Suppressor macrophage (primary cell): ENCODE measurements at regions not wholly inside any gene's neighbourhood (a gene's known extent, or its start where the extent isn't known, plus 50 kb on each side); places are given as distances from the start of the nearest gene placed in this dataset.

Source experiments
- DNase-seq, 4 experiments: peaks; one replicate each; pipeline ENCODE4 v3.0.0-alpha.2; 2020 to 2022

DNA sequence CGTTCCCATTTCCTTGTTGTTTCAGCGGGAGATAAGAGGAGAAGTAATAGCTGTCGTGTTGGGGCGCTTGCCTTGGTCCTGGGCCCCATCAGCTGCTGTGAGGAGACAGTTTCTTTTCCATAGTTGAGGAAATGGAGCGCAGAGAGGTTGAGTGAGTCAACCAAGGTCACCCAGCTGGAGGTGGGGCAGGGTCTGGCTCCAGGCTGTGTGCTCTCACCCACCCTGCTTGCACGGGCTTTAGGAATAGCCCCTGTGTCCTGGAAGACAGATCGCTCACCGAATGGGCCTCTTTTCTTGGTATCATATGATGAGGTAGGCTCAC is 165.7 kb upstream of the RTL1 start:
- DNase-seq: no peak

DNA sequence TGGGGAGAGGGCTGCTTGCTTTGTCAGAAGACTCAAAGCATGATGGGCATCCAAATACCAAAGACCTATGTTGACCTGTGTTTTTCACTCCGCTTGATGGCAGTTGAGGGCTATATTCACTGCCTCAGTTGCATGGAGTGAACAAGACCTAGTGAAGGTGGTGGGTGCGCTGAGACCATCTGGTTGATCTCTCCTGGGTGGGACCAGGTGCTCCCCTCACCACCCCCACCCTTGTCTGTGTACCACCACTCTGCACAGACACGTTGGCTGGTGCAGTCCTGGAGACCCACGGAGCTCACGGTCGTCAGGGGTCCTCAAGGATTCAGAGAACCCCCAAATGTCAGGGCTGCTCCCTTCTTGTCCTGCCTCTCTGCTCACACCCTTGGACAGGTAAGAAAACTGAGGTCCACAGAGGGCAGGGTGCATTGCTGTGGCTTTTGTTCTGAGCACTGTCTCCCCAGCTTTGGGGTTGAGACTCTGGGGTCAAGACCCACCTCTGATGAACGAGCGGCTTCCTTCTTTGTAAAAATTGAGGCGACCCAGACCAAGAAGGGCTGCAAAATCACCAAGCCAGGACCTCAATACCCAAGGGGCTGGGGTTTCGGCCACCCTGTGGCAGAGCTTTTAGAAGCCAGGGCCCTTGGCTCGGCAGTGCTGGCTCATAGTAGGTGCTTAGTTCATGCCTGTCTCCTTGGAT is 166.3 kb upstream of the RTL1 start:
- DNase-seq: no peak

DNA sequence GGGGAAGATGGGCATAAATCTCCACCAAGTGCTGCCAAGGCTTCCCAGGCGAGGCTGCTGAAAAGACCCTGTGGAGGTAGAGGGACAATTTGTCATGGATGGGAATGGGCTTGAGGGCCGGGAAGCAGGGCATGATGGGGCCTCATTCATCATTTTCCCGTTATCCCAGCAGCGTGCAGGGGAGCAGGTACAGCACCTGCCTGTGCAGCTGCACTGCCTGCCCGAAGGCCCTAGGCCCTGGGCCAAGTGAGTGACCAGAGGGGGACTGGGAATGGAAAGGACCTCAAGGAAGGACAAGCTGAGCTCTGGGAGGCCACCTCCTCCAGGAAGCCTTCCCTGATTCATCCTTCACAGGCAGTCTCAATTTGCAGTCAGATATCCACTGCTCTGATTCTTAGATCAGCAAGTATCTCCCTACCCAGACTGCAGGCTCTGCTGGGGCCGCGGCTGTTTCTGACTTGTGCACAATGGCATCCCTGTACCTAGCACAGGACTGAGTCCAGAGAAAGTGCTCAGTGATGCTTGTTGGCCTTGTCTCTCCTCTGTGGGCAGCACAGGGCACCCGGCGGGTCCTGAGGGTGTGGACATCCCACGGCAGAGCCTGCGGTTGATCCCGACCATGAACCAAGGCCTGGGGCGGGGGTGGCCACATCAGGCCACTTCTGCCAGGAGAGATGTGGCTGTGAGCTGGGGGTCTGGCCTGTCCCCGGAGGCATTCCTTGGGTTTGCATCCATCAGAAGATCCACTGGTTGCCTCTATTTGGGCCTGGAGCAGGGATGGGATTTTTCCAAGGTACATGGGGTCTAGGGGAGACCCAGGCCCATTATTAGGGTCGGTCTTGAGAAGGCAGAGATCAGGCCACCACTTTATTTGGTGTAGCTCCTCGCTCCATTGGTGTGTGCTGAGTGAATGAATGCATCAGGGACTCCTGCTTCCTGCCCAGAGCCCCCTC is 167.3 kb upstream of the RTL1 start:
- DNase-seq: no peak

DNA sequence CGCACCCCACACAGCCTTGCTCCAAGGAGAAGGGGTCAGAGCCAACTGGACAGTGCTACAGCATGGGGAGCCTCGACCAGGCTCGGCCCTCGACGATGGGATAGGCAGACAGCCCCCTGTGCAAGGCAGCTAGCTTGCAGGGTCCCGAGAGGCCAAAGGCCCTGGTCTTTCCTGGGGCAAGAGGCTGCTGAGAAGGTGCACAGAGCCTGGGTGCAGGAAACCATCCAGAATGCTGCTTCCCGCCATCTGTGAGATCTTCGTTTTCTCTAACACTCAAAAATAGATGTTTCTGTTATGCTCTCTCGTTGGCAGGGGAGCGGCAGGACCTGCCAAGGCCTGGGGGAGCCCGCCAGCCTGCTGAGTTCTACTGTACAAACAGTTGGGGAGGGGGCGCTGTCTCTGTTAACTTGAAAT is 168.0 kb upstream of the RTL1 start:
- DNase-seq: no peak

DNA sequence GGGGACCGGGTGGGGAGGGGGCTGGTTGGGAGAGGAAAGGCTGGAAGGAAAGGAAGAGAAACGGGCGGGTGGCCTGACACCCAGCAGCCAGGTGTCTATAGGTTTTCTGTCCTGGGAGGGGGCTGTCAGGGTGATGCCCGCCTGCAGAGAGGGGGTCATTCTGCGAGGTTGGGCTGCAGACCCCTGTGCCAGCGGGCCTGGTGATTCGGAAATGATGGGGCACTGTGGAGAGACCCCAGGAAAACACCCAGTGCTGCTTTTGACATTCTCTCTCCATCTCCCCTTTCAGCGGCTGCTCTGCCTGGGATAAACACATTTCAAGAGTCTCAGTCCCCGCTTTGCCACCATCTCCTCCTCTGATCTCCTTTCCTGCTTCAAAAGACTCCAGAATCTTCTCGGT is 168.5 kb upstream of the RTL1 start:
- DNase-seq: no peak

DNA sequence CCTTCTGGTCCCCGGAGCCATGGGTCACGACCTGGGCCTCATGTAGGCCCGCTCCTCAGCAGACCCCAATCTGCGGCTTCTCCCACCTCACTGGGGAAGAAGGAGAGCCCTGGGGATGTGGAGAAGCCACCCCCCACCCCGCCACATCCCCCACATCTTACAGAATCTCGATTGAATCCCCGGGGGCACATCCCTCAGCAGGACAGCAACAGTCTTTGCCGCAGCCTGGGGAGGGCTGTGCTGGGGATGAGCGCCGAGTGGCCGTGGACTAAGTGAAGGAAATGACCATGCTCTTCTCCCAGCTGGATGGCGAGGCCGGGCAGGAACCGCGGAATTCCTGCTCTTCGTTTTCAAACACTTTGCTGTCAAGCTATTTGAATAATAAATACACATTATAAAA is 169.0 kb upstream of the RTL1 start:
- DNase-seq: no peak

DNA sequence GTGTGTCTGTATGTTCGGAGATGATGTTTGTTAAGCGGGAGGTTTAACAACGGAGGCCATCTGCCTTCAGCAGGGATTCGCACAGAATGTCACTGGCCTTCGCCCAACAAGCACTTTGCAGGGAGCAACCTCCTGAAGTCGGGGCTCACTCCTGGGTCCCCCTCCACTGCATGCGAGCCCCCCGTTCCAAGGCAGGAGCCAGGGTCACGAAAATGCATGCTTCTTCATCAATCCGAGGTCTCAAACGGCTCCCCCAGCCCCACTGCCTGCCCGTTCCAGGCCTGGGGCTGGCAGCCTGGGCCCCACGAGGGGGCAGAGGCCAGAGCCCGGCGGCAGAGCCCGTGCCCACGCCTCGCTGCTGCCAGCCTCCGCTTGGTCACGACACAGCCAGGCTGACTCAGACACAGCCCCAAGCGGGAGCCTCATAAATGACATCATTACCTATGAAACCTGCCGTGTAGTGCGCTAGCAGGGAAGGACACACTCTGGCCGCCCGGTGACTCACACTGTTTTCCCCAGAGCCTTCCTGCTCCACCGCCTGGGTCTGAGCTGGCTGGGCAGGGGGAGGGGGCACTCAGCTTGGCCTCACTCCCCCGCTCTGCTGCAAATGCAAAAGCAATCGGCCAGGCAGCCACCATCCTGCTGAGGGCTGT is 169.5 kb upstream of the RTL1 start:
- DNase-seq: peak; percentile 29 to 63 (median 48)

DNA sequence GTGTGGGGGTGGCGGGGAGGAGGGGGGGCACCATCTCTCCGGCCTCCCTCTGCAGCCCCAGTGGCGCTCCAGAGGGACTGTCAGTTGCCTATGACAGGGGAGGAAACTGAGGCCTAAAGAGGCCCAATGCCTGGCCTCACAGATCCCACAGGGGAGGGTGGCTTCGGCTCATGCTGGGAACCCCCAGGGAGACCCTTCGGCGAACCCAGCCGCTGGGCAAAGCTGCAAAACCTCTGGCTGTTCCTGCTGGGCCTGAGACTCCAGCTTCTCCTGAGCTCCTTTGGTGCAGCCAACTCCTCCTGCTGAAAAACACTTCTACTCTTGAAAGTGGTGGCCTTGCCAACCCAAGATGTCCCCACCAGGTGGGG is 170.1 kb upstream of the RTL1 start:
- no peak for DNase-seq

DNA sequence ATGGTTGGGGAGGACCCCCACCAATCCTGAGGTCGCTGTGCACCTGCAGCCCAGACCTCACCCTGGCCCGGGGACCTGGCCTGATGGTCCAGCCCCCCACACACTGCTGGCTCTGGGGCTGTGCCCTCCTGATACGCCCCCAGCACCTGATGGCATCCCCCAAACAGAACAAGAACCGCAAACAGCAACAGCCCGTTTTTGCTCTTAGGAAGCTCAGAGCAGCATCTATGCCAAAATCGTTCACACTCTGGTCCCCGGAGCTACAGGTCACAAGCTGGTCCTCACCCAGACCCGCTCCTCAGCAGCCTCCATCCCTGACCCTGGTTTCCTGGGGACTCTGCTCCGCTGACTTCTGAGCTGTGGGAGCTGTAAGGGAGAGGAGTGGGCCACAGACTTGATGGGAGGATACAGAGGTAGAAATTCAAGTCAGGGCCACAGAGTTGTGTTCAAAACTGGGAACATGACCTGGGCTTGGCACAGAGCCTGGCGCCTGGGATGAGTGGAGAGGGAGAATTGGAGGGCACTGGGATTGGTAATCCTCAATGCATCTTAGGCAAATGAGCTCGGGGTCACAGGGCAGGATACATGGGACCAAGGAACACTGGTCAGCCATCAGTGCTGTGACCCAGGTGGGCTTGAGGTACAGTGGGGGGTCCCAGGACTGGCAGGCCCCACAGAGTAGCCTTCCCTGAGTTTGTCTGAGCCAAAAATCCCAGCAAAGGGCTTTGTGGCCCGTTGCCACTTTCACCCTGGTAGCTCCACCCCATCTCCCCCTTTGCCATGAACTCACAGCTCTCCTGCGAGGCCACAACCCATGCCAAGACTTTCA is 170.9 kb upstream of the RTL1 start:
- no peak for DNase-seq

DNA sequence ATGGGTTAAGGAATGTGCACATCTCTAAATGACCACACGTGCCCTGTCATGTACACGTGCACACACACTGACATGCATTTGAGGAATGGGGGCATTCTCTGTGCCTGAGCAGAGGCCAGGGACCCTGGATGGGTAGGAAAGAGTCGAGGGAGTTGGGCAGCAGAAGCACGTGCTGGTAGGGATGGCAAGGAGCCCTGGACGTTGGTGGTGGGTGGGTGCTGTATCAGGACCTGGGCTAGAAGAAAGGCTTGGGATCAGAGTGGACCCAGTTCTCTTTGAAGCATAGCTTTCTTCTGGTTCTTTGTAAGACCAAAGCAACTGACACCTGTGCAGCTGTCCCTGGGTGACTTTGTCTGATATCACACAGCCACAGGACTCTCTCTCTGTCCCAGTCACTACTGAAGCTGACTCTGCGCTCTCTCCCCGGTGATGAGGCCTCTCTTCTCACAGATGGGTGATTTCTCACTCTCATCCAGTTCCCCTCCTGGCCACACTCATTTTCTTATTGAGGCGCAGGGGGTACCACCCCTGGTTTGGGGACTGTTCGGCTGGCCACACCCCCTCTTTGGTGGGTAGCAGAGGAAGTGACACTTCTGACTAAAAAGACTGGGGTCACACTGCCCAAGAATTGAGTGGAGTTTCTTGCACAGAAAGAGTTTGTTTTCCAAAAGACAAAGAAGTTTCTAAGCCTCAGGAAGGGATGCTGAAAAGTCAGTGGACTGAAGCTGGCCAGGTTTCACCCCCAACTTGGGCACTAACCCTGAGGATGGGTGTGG is 171.7 kb upstream of the RTL1 start:
- DNase-seq: no peak

DNA sequence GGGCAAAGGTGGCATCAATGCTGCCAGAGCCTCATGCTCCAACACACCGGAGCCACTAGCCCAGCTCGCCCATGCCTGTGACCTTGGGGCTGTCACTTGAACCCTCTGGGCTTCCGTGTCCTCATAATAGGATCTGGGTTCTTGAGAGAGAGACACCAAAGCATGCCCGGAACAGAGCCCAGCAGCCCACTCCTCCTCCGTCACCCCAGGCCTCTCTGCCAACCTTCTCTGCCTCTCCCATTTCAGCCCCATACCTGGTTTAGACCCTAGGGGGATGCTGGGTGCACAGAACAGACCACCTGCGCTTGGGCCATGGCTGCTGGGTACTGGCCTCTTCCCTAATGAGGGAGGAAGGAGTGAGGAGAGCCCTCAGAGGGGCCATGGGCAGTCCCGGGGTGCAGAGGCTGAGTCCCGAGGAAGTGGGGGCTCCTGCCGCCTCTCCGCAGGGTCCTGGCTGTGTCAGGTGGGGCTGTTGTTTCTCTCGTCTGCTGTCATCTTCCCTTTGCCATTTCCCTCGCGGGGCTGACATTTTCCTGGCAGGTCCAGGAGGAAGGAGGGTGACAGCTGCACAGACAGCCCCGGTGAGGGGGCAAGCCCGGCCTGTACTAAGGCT is 172.4 kb upstream of the RTL1 start:
- no peak for DNase-seq

DNA sequence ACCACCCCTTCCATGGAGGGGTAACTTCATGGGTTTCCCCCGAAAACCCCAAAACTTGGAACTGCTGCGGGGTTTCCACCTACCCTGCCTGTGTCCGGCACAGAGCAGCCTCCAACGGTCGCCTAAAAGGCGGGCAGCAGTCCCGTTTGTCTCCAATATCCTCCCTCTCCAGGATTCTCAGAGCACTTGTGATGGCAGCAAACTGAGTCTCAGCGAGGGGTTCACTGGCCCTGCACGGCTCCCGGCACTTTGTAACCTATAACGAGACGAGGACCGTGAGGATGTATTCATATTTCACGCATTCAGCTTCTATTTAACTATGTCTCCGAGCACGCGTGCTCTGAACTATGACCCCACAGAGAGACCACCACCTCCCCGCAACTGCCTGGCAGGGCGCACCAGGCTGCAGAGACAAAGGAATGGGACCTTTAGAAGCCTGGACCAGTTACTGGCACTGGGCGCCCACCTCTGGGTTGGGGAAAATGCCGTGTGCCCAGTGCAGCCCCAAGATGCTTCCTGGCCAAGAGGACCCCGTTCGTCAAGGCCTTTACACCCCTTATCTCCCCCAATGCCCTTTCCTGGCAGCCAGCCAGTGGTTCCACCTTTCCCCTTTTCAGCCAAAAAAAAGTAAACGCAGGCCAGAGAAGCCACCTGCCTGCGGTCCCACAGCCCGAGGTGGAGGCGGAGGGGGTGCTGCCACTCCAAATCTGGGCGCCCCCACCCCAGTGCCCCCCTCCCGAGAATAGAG is 173.1 kb upstream of the RTL1 start:
- DNase-seq: no peak

DNA sequence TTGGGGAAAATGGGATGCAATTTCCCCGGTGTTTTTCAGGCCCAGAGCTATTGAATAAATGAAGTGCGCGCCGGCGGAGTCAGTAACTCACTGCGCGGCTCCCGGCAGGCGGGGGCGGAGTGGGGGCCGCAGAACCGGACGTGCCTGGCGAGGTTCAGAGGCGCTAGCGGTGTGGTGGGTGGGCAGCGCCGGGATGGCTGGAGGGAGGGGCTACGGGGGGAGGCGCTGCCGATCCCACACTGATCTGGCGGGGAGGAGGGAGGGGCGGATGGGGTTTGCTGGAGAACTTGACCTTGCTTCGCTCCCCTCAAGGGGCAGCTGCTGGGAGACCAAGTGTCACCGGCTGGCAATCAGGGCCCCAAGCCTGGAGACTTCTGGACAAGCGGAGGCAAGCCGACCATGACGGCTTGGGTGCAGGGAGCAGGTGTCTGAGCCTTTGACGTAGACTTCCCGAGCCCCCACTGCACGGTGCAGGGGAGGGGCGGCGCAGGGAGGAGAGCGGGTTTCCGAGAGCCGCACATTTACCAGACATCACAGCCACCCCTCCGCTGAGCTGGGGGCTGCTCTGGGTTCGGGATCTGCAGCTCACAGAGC is 174.1 kb upstream of the RTL1 start:
- peak in 2 of 4 experiments; percentile 6 to 10 for DNase-seq

DNA sequence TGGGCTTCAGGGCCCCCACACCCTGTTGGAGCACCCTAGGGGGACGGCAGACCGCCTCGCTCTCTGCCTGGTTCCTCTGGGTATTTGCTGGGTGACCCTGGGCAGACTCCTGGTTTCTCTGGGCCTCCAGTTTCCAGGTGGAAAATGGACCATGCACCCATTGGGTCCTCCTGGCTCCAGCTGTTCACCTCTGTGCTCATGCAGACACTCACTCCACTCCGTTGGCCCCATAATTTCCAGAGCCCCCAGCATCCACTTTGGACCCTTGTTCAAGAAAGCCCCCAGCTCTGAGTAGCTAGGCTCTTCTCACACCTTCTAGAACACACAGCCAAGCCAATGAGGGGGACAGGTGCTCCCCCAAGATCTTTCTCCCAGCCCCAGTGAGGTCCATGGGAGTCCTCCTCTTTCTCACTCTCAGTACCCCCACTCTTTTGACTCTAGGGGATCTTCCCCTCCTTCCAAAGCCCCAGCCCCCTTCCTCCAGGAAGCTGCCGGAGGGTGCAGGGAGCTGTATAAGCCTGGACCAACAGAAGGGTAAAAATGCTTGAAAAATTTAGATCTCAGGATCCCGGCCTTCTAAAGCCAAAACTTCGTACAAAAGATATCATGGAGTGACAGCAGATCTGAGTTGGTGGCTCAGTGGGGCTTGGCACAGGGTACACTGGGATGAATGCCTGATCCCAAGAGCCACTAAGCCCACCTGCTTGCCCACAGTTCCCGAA is 174.8 kb upstream of the RTL1 start:
- no peak for DNase-seq

DNA sequence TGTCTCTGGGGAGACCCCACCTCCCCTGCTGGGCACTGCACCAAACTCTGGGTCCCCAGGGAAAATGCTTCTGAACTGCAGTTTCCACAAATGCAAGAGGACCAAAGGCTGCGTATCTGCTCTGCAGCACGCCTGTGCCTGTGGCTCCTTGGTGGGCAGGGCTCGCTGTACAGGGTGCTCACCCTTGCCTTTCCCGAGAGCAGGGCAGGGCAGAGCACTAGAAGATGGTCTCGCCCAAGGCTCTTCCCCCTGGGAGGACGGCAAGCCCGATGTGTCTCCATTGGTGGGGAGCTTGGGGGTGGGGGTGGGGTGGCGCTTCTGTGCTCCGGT is 175.3 kb upstream of the RTL1 start:
- DNase-seq: no peak

DNA sequence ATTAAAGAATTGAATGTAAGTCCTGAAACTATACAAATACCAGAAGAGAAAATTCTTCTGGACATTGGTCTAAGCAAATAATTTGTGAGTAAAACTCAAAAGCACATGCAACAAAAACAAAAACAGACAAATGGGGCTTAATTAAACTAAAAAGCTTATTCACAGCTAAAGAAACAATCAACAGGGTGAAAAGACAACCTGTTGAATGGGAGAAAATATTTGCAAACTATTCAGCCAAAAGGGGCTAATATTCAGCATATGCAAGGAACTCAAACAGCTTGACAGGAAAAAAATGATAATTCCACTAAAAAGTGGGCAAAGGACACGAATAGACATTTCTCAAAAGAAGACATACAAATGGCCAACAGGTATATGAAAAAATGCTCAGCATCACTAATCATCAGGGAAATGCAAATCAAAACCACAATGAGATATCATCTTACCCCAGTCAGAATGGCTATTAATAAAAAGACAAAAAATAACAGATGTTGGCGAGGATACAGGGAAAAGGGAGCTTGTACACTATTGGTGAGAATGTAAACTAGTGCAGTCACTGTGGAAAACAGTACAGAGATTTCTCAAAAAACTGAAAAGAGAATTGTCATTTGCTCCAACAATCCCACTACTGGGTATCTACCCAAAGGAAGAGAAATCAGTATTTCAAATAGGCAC is 177.5 kb upstream of the RTL1 start:
- no peak for DNase-seq

DNA sequence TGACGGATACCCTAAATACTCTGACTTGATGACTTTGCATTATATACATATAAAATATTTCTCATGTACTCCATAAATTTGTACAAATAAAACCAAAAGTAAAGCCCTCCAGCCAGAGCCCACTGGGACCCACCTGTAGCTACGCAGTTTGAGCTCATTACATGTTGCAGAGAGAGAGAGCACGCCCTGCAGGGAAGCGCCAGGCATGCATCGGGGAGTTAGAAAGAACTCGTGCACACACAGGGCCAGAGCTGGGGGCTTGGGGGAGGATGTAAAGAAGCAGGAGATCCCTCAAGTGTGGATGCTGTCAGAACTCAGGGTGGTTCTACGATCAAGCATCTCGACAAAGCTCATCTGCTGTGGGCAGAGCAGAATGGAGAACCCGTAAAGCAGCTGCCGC is 178.5 kb upstream of the RTL1 start:
- no peak for DNase-seq

DNA sequence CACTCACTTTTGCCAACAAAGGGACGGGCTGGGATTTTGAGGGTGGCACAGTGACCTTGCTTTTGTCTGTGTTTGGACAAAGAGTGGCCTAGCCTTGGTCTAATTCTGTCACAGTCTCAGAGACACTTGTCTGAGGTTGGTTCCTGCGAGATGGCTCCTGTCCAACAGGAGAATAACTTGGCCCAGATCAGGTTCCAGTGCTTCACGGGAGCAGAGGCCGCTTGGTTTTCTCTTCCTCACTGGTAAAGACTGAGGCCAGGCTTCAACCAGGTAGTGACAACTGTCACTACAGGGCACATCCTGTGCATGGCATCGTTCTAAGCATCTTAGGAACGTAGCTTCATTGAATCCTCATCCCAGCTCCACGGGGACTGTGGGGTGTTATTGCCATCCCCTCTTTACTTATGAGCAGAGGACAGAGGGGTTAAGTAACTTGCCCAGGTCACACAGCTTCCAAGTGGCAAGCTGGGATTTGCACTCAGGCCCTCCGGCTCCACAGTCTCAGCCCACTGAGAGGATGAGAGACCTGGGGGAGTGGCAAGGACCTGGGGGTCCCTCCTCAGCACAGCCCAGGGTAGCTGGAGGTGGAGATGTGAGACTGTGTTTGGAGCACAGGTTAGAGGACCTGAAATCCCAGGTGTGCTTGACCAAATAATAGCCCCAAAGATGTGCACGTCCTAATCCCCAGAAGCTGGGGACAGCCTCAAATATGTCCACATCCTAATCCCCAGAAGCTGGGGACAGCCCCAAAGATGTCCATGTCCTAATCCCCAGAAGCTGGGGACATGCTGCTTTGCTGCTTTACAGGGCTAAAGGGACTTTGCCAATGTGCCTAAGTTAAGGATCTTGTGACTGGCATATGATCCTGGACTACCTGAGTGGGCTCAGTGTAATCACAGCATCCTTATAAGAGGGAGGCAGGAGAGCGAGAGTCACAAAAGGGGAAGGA is 179.2 kb upstream of the RTL1 start:
- no peak for DNase-seq
